ENCODE measurements at regions not wholly inside any gene's neighbourhood (a gene's known extent, or its start where the extent isn't known, plus 50 kb on each side); places are given as distances from the start of the nearest gene placed in this dataset.
"Not testable (repeated sequence)": the region's sequence is repeated elsewhere in the genome, so short reads cannot be mapped to it uniquely, and the experiment has no call there.

GRCh38 chr4:24363751-24364150, 220.6 kb downstream of the DHX15 start:
- no peak for DNase-seq

DNA sequence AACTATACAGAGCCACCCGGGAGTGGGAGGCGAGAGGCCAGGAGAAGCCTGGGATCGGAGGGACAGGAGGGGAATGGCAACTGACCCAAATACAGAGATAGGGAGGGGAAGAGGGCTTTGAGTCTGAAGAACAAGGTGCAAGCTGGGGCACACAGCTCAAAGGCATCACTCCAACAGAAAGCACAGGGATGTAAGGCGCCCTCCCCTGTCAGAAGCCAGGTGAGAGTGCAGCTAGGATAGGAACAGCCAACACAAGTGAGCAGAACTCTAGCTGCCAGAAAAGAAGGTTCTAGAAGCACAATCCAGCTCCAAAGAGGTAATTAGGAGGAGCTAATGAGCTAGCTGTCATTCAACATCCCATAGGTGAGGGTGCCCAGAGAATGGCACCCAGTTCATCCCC, 232.2 kb downstream of the DHX15 start:
- DNase-seq: no peak

- DNase-seq: not testable (repeated sequence)
Measured at GRCh38 chr4:24349168-24349996, 235.0 kb downstream of the DHX15 start.

GRCh38 chr4:24339260-24339659, 245.1 kb downstream of the DHX15 start:
- no peak for DNase-seq

- no peak for DNase-seq
Measured at GRCh38 chr4:24337451-24338190, 246.7 kb downstream of the DHX15 start.

GRCh38 chr4:24335616-24336015, 248.7 kb downstream of the DHX15 start:
- DNase-seq: peak in 1 of 2 experiments; percentile 20

GRCh38 chr4:24334906-24335305, 249.4 kb downstream of the DHX15 start:
- DNase-seq: no peak

DNA sequence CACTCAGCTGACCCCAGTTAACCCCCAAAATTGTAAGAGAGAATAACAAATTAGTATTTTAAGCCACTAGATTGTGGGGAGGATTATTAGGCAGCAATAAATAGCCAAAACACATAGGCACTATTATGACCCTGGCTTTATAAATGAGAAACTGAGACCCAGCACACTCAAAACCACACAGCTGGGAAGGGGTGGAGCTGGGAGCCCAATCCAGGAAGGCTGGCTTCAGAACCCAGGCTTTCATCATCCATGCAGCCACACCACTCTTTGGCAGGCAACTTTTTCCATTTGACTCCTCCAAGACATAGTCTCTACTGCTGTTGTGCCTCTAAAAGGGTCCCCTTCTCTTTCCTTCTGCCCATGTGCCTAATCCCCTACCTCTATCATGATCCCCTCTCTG, 253.8 kb downstream of the DHX15 start:
- no peak for DNase-seq

- no peak for DNase-seq
Measured at GRCh38 chr4:24330172-24330571, 254.2 kb downstream of the DHX15 start.

DNA sequence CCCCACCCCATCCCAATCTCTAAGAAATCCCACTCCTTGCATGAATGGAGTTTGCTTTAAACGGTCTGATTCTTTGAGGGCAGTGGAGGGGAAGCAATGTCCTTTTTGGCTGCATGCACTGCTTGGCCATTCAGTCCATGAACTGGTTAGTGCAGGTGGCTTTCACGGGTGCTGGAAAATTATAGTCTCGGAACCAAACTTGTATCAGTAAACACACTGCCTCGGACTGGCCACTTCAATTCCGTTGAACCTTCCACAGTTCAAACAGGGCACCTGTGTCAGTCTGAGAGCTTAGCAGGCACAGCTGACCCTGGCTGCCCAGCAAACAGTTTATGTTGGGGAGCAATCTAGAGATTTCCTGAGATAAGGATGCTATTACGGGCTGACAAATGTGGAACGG, 255.6 kb downstream of the DHX15 start:
- DNase-seq: no peak

DNA sequence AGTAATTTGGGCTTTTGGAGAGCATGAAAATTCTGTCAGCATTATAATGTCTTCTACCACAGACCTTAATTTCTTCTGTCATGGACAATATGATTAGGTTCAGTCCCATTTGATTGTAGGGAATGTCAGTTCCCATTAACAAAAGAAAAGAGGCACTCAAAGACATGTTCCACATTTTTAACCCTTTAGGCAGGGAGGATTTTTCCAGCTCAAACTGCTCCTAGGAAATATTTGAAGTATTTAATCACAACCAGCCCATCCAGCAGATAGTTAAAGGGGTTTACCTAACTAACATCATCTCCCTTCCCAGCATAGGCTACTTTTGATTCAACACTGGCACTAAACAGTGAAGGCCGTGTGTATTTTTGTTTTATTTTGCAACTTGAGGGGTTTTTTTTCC, 256.0 kb downstream of the DHX15 start:
- no peak for DNase-seq

GRCh38 chr4:24322995-24323394, 261.4 kb downstream of the DHX15 start:
- no peak for DNase-seq

DNA sequence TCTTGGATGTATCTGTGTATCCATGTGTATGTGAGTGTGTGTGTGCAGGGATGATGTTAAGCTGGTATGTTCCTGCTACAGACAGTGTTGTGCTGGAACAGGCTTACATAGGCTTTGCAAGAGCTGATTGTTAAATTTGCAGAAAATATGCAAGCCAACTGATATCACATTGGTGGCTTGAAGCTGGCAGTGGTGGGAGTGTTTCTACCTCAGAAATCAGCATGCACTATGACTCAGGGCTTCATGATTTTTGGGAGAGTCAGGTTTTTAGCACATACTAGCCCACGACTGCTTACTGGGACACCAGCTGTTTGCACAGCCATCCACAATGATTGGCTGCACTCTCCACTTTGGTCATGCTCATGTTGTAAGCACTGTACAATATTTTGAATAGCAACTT, 261.8 kb downstream of the DHX15 start:
- no peak for DNase-seq

DNA sequence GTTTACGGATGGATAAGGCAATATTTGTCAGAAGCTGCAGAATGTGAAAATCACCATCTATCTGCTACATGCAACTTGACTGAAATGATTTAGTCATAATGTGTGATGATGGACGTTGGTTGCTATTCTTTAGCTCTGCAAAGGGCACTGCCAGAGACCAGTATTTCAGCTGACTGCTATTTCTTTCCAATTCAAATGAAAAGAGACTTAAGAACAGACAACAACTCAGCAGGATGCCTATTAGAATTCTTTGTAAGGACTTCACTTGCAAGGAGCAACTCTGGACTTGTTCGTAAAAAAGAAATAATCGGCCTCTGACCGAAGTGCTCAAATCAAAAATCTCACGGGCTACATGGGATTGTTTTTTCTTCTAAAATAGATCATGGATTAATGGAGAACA, 262.7 kb downstream of the DHX15 start:
- no peak for DNase-seq

DNA sequence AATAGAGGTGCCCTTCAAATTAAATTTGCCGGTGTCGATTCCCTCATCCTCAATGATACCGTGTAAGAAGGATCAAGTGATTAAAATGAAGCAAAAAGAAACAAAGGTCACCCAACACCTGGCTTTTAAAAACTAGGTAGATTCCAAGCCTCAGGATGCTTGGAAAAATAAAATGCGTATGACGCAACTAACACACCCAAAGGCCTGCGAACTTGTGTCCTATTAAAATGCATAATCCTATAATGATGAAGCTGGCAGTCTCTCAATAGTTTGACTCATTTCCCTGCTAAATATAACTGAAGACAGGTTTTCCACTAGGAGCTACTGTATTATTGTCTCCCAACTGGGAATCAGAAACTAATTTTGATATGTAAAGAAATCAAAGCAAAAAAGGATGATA, 263.2 kb downstream of the DHX15 start:
- no peak for DNase-seq

DNA sequence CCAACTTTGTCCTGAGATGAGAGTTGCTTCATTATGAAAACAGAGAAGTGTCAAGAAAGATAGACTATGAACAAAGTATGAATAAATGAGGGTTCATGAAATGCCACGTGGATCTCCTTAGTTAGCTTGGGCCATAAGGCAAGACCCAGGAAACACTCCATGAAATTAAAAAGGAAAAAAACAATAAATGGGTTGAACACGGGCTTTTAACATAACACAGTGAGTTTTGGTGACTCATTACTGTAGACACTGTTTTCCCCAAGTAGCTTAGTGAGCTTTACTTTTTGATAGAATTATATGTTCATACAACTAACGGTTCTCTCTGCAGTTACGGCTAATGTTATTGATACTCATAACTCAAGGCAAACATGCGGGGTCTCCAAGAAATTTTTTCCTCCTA, 265.0 kb downstream of the DHX15 start:
- no peak for DNase-seq

DNA sequence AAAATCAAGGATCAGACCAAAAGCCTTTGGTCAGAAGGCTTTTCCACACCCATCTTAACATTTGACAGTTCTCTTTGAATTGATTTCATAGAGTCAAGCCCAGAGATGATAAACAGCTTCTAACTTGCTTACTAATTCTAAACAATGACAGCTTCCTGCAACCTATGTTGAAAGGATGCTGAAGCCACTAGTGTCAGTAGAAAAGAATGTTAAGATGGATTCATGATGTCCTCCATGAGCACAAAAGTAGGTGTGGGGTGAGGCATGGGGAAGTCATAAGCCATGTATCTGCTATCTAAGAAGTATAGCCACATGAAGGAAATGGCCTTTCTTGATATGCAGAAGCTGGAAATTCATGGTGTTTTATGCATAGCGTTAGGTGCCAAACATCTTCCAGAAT, 269.3 kb downstream of the DHX15 start:
- no peak for DNase-seq

- no peak for DNase-seq
Measured at GRCh38 chr4:24312261-24312913, 272.0 kb downstream of the DHX15 start.

DNA sequence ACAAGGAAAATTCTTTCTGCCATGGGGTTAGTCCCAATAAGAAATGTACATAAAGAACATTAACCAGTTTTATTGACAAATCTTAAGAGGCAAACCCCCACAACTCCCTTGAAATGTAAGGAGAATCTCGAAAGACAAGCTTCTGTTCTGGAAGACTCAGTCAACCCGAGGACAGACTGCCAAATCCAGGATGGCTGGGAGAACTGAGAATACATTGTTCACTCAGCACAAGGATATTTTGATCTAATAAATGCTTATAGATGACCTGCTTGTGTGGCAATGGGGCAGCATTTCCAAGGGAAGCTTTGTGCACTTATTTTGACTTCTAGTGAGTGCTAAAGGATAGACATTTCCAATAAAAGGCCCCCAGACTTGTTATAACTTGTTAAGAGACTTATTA, 280.4 kb downstream of the DHX15 start:
- DNase-seq: no peak

GRCh38 chr4:24298911-24299310, 285.4 kb downstream of the DHX15 start:
- DNase-seq: no peak

GRCh38 chr4:24287096-24287495, 297.3 kb downstream of the DHX15 start:
- no peak for DNase-seq

GRCh38 chr4:24285759-24286158, 298.6 kb downstream of the DHX15 start:
- no peak for DNase-seq

DNA sequence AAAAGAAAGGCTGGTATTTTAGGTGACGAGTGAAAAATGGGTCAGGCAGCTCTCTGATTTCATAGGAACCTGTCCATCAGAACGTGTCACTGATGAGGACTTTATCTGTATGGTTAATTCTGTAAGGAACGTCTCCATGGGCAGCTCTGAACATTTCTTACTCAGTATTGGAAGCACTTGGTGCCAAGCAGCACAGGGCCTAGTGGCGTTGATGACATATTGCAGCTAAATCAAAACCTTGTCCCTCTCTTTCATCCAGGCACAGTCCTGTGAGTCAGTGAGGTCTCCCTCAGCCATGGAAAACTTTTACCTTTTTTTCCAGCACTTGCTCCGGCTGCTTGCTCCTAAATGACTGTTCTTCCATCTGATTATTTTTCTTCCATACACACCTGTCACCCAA, 301.9 kb downstream of the DHX15 start:
- no peak for DNase-seq

DNA sequence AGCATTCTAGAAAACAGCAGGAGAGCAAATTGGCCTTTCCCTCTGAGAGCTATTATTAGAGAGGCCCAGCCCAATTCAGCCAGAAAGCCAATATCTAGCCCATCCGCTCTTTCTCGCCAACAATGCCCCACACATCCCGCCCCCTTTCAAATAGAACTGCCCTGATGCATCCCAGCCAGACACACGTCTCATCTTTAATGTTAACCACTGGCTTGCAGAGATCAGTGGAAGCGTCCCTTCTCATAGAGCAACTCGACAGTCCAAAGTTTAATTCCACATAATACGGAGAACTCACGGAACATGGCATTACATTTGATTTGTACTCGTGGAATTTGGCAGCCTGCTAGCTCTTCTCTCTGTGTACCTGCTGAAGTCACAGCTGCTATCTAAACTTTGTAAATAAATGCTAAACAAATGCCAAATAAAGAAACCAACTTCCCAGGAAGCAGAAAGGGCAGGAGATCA, 304.4 kb downstream of the DHX15 start:
- no peak for DNase-seq

Measured in NCI-H526 (cell line).